Keratinocyte (primary cell): ENCODE measurements at regions not wholly inside any gene's neighbourhood (a gene's known extent, or its start where the extent isn't known, plus 50 kb on each side); places are given as distances from the start of the nearest gene placed in this dataset.
"Not testable (repeated sequence)": the region's sequence is repeated elsewhere in the genome, so short reads cannot be mapped to it uniquely, and the experiment has no call there.

Experiments used
- DNase-seq: peaks from one replicate; pipeline ENCODE4 v3.0.0-alpha.2; 2011; ENCODE audit warnings: low read depth, missing footprints, low spot score
- FAIRE-seq: peaks from 2 replicates; lab custom pipeline; 2011; peaks lifted over from hg19 to GRCh38; lab: Jason Lieb, UNC
- H2AFZ ChIP-seq: 2 replicates; pipeline ENCODE4 v1.6.0; 2012; ENCODE audit warnings: low read length, control low read depth, inconsistent platforms; ENCODE audit not compliant: control insufficient read depth
- H3K27ac ChIP-seq: 2 replicates; pipeline ENCODE4 v1.5.1; 2011; ENCODE audit warnings: low read length; ENCODE audit not compliant: control insufficient read depth, insufficient read depth
- H3K27me3 ChIP-seq: 3 replicates; pipeline ENCODE4 v1.6.0; 2011; ENCODE audit warnings: low read length; ENCODE audit not compliant: control insufficient read depth, insufficient read depth; ENCODE audit errors: extremely low read depth
- H3K36me3 ChIP-seq, 2 experiments: 2 replicates in 1 of 2; 3 replicates in 1 of 2; pipeline ENCODE4 v1.5.1; 2011; ENCODE audit warnings: low read length in 2 of 2, mild to moderate bottlenecking in 1 of 2; ENCODE audit not compliant: control insufficient read depth in 2 of 2, insufficient read depth in 2 of 2; ENCODE audit errors: extremely low read depth in 1 of 2
- H3K4me1 ChIP-seq: 3 replicates; pipeline ENCODE4 v1.5.1; 2011; ENCODE audit warnings: low read length; ENCODE audit not compliant: control insufficient read depth, insufficient read depth; ENCODE audit errors: extremely low read depth
- H3K4me2 ChIP-seq: 3 replicates; pipeline ENCODE4 v1.6.0; 2011; ENCODE audit warnings: low read depth, low read length; ENCODE audit not compliant: control insufficient read depth, insufficient read depth; ENCODE audit errors: extremely low read depth
- H3K4me3 ChIP-seq, 3 experiments: fragments of 200-600 bp in 1 of 3; sonication (generic) in 1 of 3; 2 replicates in 2 of 3; 3 replicates in 1 of 3; pipeline ENCODE4 v1.5.1; 2011 to 2016; ENCODE audit warnings: low read length in 3 of 3, mild to moderate bottlenecking in 3 of 3, control low read depth in 2 of 3, inconsistent platforms in 1 of 3, low read depth in 1 of 3, mixed read lengths in 1 of 3, mixed run types in 1 of 3, moderate library complexity in 1 of 3; ENCODE audit not compliant: control insufficient read depth in 2 of 3, insufficient read depth in 2 of 3; ENCODE audit errors: extremely low read depth in 1 of 3
- H3K79me2 ChIP-seq: 2 replicates; pipeline ENCODE4 v1.6.0; 2012; ENCODE audit warnings: low read length; ENCODE audit not compliant: control insufficient read depth, insufficient read depth
- H3K9ac ChIP-seq: 3 replicates; pipeline ENCODE4 v1.6.0; 2011; ENCODE audit warnings: low read length; ENCODE audit not compliant: control insufficient read depth, insufficient read depth; ENCODE audit errors: extremely low read depth
- H3K9me1 ChIP-seq: 3 replicates; pipeline ENCODE4 v1.6.0; 2011; ENCODE audit warnings: low read length; ENCODE audit not compliant: control insufficient read depth, insufficient read depth; ENCODE audit errors: extremely low read depth
- H3K9me3 ChIP-seq: 2 replicates; pipeline ENCODE4 v1.5.1; 2012; ENCODE audit warnings: low read depth, low read length; ENCODE audit not compliant: control insufficient read depth
- H4K20me1 ChIP-seq: 3 replicates; pipeline ENCODE4 v1.6.0; 2011; ENCODE audit warnings: low read length; ENCODE audit not compliant: control insufficient read depth, insufficient read depth; ENCODE audit errors: extremely low read depth
- EZH2 ChIP-seq: IDR thresholded peaks from one replicate; pipeline ENCODE4 v1.6.1; 2012; ENCODE audit warnings: inconsistent platforms, mild to moderate bottlenecking, low read length, moderate library complexity
- dilution Hi-C: fragments of 300-500 bp; cut with MboI; formaldehyde crosslinking; loops from one replicate; pipeline ENCODE4 v1.7.0; 2020; ENCODE audit warnings: low sequenced_read_pairs; ENCODE audit not compliant: extremely low pct_ligation_motif_present
- TF ChIP-seq, protein P1 (sequence below), 3 experiments: IDR thresholded peaks in 1 of 3; conservative IDR thresholded peaks in 1 of 3; optimal IDR thresholded peaks in 1 of 3; 2 replicates in 2 of 3; 3 replicates in 1 of 3; pipeline versions ENCODE3 to v1.5.1; 2011; ENCODE audit warnings: low read length in 3 of 3, mild to moderate bottlenecking in 3 of 3, moderate library complexity in 2 of 3, control low read depth in 1 of 3, inconsistent platforms in 1 of 3; ENCODE audit not compliant: insufficient read depth in 2 of 3; ENCODE audit errors: extremely low read depth in 1 of 3

DNA sequence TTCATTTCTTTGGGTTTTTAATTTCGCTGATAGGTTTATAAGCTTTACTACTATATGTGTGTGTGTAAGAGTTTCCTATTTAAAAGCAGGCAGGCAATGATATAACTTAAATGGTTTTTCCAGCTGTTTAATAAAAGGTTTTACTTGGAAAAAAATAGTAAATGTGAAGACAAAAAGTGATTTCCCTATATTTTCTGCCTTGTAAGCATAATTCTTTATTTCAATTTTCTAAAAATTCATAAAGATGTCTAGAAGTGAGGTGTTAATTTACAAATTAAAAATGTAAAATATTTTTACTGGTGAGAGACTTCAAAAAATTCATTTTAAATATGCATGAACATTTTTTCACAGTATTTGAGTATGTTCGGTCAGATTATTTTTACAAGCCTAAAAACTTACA is 161.8 kb downstream of the SEPTIN7 start:
- DNase-seq, FAIRE-seq, H2AFZ ChIP-seq, H3K36me3 ChIP-seq, H3K9ac ChIP-seq, H3K4me1 ChIP-seq, dilution Hi-C loops, H3K4me3 ChIP-seq, H3K9me3 ChIP-seq, H4K20me1 ChIP-seq, H3K27me3 ChIP-seq, H3K27ac ChIP-seq, H3K9me1 ChIP-seq, H3K79me2 ChIP-seq, H3K4me2 ChIP-seq: not testable (repeated sequence)

DNA sequence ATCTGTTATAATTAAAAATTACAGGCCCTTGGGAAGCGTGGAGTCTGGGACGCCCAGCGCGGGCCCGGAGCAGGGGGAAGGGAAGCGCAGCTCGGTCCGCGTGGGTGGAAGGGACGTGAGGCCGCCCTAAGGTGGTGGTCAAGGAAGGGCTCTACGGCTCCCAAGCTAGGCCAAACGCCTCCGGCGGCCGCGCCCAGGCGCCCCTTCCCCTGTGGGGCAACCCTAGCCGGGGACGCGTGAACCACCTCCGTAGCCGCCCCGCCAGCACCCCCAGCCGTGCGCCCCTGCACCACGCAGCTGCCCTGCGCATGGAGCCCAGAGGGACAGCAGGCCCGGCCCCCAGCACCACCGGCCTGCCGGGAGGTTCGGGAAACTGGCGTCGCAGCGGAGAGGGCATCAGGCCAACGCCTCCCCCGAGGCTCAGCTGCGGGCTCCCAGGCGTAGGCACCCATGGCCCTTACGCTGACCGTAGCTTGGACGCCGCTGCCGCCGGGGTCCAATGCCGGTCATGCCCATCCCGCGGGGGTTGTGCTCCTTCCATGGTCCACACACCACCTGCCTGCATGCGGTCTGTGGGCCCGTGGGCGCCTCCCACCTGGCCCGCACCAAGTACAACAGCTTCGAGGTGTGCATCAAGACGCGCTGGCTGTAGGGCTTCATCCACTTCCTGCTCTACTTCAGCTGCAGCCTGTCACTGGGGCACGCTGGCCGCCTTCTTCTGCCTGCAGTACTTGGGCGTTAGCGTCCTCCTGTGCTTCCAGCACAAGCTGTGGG is 166.7 kb downstream of the SEPTIN7 start:
- Histone ChIP-seq H3K27ac (no peak overlapping the region), H3K9me3 (no peaks in the 10 kb centered on the region), H3K79me2 (no peaks in the 10 kb centered on the region), H3K4me2 (no peak overlapping the region), H3K9ac (no peak overlapping the region), H4K20me1 (no peaks in the 10 kb centered on the region), H3K36me3 (no peaks in the 10 kb centered on the region), H3K4me1 (no peaks in the 10 kb centered on the region), H3K27me3 (peaks cover 11% of the 10 kb centered on the region), H3K4me3 (no peak overlapping the region), H3K9me1 (no peaks in the 10 kb centered on the region), H2AFZ (no peak overlapping the region)
- FAIRE-seq: no peak
- dilution Hi-C loops: no loop called here
- no peak for TF ChIP-seq EZH2
- TF ChIP-seq, protein P1, sequence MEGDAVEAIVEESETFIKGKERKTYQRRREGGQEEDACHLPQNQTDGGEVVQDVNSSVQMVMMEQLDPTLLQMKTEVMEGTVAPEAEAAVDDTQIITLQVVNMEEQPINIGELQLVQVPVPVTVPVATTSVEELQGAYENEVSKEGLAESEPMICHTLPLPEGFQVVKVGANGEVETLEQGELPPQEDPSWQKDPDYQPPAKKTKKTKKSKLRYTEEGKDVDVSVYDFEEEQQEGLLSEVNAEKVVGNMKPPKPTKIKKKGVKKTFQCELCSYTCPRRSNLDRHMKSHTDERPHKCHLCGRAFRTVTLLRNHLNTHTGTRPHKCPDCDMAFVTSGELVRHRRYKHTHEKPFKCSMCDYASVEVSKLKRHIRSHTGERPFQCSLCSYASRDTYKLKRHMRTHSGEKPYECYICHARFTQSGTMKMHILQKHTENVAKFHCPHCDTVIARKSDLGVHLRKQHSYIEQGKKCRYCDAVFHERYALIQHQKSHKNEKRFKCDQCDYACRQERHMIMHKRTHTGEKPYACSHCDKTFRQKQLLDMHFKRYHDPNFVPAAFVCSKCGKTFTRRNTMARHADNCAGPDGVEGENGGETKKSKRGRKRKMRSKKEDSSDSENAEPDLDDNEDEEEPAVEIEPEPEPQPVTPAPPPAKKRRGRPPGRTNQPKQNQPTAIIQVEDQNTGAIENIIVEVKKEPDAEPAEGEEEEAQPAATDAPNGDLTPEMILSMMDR (optimal IDR thresholded peaks at IDR 0.05 in 1 of 3, IDR thresholded peaks at IDR 0.05 in 1 of 3, conservative IDR thresholded peaks at IDR 0.05 in 1 of 3; ENCODE audit: extremely low read depth in 1 of 3, insufficient read depth in 2 of 3, low read length in 3 of 3): no peak
- DNase-seq: no peak
